ENCODE measurements at regions not wholly inside any gene's neighbourhood (a gene's known extent, or its start where the extent isn't known, plus 50 kb on each side); places are given as distances from the start of the nearest gene placed in this dataset.
"Not testable (repeated sequence)": the region's sequence is repeated elsewhere in the genome, so short reads cannot be mapped to it uniquely, and the experiment has no call there.

- not testable (repeated sequence) for DNase-seq (ENCODE audit: low read depth in 2 of 2)
Measured at GRCh38 chr5:104033186-104033585, 470.6 kb upstream of the NUDT12 start.

GRCh38 chr5:104024538-104024937 is 461.9 kb upstream of the NUDT12 start:
- DNase-seq (ENCODE audit: low read depth in 2 of 2): no peak

GRCh38 chr5:104023739-104024138 is 461.1 kb upstream of the NUDT12 start:
- no peak for DNase-seq (ENCODE audit: low read depth in 2 of 2)

- DNase-seq (ENCODE audit: low read depth in 2 of 2): no peak
Measured at GRCh38 chr5:104019956-104020355, 457.4 kb upstream of the NUDT12 start.

- no peak for DNase-seq (ENCODE audit: low read depth in 2 of 2)
Measured at GRCh38 chr5:104018299-104018698, 455.7 kb upstream of the NUDT12 start.

- DNase-seq (ENCODE audit: low read depth in 2 of 2): no peak
Measured at GRCh38 chr5:104016646-104017045, 454.1 kb upstream of the NUDT12 start.

GRCh38 chr5:104015765-104016164 is 453.2 kb upstream of the NUDT12 start:
- no peak for DNase-seq (ENCODE audit: low read depth in 2 of 2)

GRCh38 chr5:104002783-104003182 is 440.2 kb upstream of the NUDT12 start:
- DNase-seq (ENCODE audit: low read depth in 2 of 2): not testable (repeated sequence)

GRCh38 chr5:104001136-104001535 is 438.5 kb upstream of the NUDT12 start:
- no peak for DNase-seq (ENCODE audit: low read depth in 2 of 2)

GRCh38 chr5:103993031-103993430 is 430.4 kb upstream of the NUDT12 start:
- no peak for DNase-seq (ENCODE audit: low read depth in 2 of 2)

GRCh38 chr5:103990064-103990463 is 427.5 kb upstream of the NUDT12 start:
- no peak for DNase-seq (ENCODE audit: low read depth in 2 of 2)

- no peak for DNase-seq (ENCODE audit: low read depth in 2 of 2)
Measured at GRCh38 chr5:103981592-103981991, 419.0 kb upstream of the NUDT12 start.

GRCh38 chr5:103973669-103974068 is 411.1 kb upstream of the NUDT12 start:
- DNase-seq (ENCODE audit: low read depth in 2 of 2): no peak

GRCh38 chr5:103966295-103966694 is 403.7 kb upstream of the NUDT12 start:
- DNase-seq (ENCODE audit: low read depth in 2 of 2): not testable (repeated sequence)

GRCh38 chr5:103962023-103962422 is 399.4 kb upstream of the NUDT12 start:
- DNase-seq (ENCODE audit: low read depth in 2 of 2): no peak

- DNase-seq (ENCODE audit: low read depth in 2 of 2): no peak
Measured at GRCh38 chr5:103953601-103954382, 391.2 kb upstream of the NUDT12 start.

GRCh38 chr5:103951776-103952175 is 389.2 kb upstream of the NUDT12 start:
- DNase-seq (ENCODE audit: low read depth in 2 of 2): no peak

- DNase-seq (ENCODE audit: low read depth in 2 of 2): no peak
Measured at GRCh38 chr5:103943230-103943629, 380.6 kb upstream of the NUDT12 start.

GRCh38 chr5:103942587-103943186 is 380.1 kb upstream of the NUDT12 start:
- no peak for DNase-seq (ENCODE audit: low read depth in 2 of 2)

- no peak for DNase-seq (ENCODE audit: low read depth in 2 of 2)
Measured at GRCh38 chr5:103941596-103941995, 379.0 kb upstream of the NUDT12 start.

- DNase-seq (ENCODE audit: low read depth in 2 of 2): no peak
Measured at GRCh38 chr5:103938146-103938695, 375.6 kb upstream of the NUDT12 start.

GRCh38 chr5:103929338-103930013 is 366.9 kb upstream of the NUDT12 start:
- DNase-seq (ENCODE audit: low read depth in 2 of 2): no peak

- DNase-seq (ENCODE audit: low read depth in 2 of 2): no peak
Measured at GRCh38 chr5:103927739-103928138, 365.1 kb upstream of the NUDT12 start.

Data from stimulated activated CD8-positive, alpha-beta memory T cell treated with anti-CD3 and anti-CD28 coated beads, Interleukin-2, amount 100 ng/mL, for 48 hours (primary cell).